Uterus (tissue), 2 donors: ENCODE measurements at regions not wholly inside any gene's neighbourhood (a gene's known extent, or its start where the extent isn't known, plus 50 kb on each side); places are given as distances from the start of the nearest gene placed in this dataset.

Experiments
- POLR2A ChIP-seq, 2 donors: fragments of 450-650 bp; IDR thresholded peaks; one replicate each; pipeline ENCODE4 v1.6.1; 2016; ENCODE audit warnings: antibody characterized with exemption in 2 of 2, mild to moderate bottlenecking in 1 of 2, moderate library complexity in 1 of 2
- TF ChIP-seq, protein P1 (sequence below), 4 experiments: fragments of 200-600 bp in 2 of 4; fragments of 450-650 bp in 2 of 4; sonication (generic) in 2 of 4; IDR thresholded peaks; one replicate each; pipeline ENCODE4 v1.5.1; 2016 to 2019; ENCODE audit warnings: antibody characterized with exemption in 4 of 4, mild to moderate bottlenecking in 2 of 4, moderate library complexity in 1 of 4

DNA sequence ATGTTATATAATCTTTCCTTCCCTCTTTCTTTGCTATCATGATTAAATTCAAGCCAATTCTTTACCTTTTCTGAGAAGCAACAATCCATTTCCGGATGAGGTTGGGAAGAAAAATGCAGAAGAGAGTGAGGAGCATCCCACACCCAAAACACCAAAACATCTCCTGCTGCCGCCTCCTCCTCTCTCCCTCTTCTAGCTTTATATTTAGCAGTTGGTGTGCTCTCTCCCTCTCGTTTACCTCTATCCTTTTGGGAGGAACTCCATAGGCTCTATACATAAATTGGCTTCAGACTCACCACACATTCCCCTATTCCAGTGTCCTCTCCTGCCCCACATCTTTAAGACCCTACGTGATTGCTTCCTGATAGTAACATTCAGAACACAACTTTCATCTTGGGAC lies 332.2 kb upstream of the PLXNA2 start:
- TF ChIP-seq POLR2A (IDR thresholded peaks at IDR 0.05) = no peak
- TF ChIP-seq, protein P1, sequence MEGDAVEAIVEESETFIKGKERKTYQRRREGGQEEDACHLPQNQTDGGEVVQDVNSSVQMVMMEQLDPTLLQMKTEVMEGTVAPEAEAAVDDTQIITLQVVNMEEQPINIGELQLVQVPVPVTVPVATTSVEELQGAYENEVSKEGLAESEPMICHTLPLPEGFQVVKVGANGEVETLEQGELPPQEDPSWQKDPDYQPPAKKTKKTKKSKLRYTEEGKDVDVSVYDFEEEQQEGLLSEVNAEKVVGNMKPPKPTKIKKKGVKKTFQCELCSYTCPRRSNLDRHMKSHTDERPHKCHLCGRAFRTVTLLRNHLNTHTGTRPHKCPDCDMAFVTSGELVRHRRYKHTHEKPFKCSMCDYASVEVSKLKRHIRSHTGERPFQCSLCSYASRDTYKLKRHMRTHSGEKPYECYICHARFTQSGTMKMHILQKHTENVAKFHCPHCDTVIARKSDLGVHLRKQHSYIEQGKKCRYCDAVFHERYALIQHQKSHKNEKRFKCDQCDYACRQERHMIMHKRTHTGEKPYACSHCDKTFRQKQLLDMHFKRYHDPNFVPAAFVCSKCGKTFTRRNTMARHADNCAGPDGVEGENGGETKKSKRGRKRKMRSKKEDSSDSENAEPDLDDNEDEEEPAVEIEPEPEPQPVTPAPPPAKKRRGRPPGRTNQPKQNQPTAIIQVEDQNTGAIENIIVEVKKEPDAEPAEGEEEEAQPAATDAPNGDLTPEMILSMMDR (IDR thresholded peaks at IDR 0.05) = no peak
